Tibial nerve (tissue), 4 donors: ENCODE measurements at regions not wholly inside any gene's neighbourhood (a gene's known extent, or its start where the extent isn't known, plus 50 kb on each side); places are given as distances from the start of the nearest gene placed in this dataset.
"Not testable (repeated sequence)": the region's sequence is repeated elsewhere in the genome, so short reads cannot be mapped to it uniquely, and the experiment has no call there.

Experiments used
- CTCF ChIP-seq, 5 experiments: fragments of 200-600 bp in 3 of 5; fragments of 450-650 bp in 2 of 5; sonication (generic) in 3 of 5; IDR thresholded peaks; one replicate each; pipeline ENCODE4 v1.5.1; 2016 to 2019; ENCODE audit warnings: antibody characterized with exemption in 5 of 5, mild to moderate bottlenecking in 3 of 5, moderate library complexity in 2 of 5
- EP300 ChIP-seq, 2 donors: sonication (generic); formaldehyde crosslinking; IDR thresholded peaks; one replicate each; pipeline ENCODE4 v1.6.1; 2017; ENCODE audit warnings: antibody characterized with exemption in 2 of 2, mild to moderate bottlenecking in 1 of 2
- POLR2A ChIP-seq, 2 donors: fragments of 450-650 bp; IDR thresholded peaks; one replicate each; pipeline ENCODE4 v1.6.1; 2017; ENCODE audit warnings: antibody characterized with exemption in 2 of 2, mild to moderate bottlenecking in 2 of 2, moderate library complexity in 2 of 2

- TF ChIP-seq CTCF, POLR2A, EP300 (IDR thresholded peaks at IDR 0.05): not testable (repeated sequence)
Observed at GRCh38 chr1:143837924-143838597, 133.7 kb downstream of the FAM72C start.
